ENCODE measurements at regions not wholly inside any gene's neighbourhood (a gene's known extent, or its start where the extent isn't known, plus 50 kb on each side); places are given as distances from the start of the nearest gene placed in this dataset.

DNA sequence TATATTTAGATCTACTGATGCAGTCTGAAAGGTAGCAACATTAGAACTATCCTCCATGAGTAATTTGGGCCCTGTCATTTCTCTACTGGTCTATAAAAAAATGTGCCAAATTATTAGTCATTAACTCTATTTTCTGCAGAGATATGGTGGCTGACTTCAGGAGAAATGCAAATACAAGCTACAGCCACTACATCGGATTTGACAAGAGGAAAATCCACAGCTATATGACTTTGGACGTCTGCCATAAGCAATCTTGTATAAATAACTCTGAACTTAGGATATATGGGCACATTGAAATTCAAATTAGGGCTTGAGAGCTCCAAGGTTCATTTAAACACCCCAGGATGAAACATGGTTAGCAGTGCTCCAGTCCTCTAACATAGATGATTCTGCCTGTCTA, 983.0 kb upstream of the LRFN5 start:
- no peak overlapping the region for H2AFZ ChIP-seq
- no peak for DNase-seq (ENCODE audit: low spot score)
- H3K27me3 ChIP-seq (ENCODE audit: insufficient read depth), result no peaks in the 10 kb centered on the region
- TF ChIP-seq JUNB (IDR thresholded peaks at IDR 0.05; ENCODE audit: unreplicated experiment), result no peak
- TF ChIP-seq, protein P1, sequence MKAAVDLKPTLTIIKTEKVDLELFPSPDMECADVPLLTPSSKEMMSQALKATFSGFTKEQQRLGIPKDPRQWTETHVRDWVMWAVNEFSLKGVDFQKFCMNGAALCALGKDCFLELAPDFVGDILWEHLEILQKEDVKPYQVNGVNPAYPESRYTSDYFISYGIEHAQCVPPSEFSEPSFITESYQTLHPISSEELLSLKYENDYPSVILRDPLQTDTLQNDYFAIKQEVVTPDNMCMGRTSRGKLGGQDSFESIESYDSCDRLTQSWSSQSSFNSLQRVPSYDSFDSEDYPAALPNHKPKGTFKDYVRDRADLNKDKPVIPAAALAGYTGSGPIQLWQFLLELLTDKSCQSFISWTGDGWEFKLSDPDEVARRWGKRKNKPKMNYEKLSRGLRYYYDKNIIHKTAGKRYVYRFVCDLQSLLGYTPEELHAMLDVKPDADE (IDR thresholded peaks at IDR 0.05), result no peak
- TF ChIP-seq, protein P2, sequence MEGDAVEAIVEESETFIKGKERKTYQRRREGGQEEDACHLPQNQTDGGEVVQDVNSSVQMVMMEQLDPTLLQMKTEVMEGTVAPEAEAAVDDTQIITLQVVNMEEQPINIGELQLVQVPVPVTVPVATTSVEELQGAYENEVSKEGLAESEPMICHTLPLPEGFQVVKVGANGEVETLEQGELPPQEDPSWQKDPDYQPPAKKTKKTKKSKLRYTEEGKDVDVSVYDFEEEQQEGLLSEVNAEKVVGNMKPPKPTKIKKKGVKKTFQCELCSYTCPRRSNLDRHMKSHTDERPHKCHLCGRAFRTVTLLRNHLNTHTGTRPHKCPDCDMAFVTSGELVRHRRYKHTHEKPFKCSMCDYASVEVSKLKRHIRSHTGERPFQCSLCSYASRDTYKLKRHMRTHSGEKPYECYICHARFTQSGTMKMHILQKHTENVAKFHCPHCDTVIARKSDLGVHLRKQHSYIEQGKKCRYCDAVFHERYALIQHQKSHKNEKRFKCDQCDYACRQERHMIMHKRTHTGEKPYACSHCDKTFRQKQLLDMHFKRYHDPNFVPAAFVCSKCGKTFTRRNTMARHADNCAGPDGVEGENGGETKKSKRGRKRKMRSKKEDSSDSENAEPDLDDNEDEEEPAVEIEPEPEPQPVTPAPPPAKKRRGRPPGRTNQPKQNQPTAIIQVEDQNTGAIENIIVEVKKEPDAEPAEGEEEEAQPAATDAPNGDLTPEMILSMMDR (conservative IDR thresholded peaks at IDR 0.05; ENCODE audit: low read depth in 2 of 2), result no peak
- TF ChIP-seq, protein P3, sequence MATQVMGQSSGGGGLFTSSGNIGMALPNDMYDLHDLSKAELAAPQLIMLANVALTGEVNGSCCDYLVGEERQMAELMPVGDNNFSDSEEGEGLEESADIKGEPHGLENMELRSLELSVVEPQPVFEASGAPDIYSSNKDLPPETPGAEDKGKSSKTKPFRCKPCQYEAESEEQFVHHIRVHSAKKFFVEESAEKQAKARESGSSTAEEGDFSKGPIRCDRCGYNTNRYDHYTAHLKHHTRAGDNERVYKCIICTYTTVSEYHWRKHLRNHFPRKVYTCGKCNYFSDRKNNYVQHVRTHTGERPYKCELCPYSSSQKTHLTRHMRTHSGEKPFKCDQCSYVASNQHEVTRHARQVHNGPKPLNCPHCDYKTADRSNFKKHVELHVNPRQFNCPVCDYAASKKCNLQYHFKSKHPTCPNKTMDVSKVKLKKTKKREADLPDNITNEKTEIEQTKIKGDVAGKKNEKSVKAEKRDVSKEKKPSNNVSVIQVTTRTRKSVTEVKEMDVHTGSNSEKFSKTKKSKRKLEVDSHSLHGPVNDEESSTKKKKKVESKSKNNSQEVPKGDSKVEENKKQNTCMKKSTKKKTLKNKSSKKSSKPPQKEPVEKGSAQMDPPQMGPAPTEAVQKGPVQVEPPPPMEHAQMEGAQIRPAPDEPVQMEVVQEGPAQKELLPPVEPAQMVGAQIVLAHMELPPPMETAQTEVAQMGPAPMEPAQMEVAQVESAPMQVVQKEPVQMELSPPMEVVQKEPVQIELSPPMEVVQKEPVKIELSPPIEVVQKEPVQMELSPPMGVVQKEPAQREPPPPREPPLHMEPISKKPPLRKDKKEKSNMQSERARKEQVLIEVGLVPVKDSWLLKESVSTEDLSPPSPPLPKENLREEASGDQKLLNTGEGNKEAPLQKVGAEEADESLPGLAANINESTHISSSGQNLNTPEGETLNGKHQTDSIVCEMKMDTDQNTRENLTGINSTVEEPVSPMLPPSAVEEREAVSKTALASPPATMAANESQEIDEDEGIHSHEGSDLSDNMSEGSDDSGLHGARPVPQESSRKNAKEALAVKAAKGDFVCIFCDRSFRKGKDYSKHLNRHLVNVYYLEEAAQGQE (IDR thresholded peaks at IDR 0.05; ENCODE audit: unreplicated experiment), result no peak
- no peak for TF ChIP-seq ZNF114 (CRISPR knock-in tag; IDR thresholded peaks at IDR 0.05)
- TF ChIP-seq EZH2phosphoT487 (IDR thresholded peaks at IDR 0.05; ENCODE audit: unreplicated experiment), result no peak
- no peak for TF ChIP-seq STAT1 (IDR thresholded peaks at IDR 0.05; ENCODE audit: unreplicated experiment)
- no peak for TF ChIP-seq NANOG (IDR thresholded peaks at IDR 0.05; ENCODE audit: borderline replicate concordance)
- no peak for TF ChIP-seq ZNF331 (CRISPR knock-in tag; IDR thresholded peaks at IDR 0.05; ENCODE audit: low read depth)
- no peak for TF ChIP-seq EZH2 (IDR thresholded peaks at IDR 0.05; ENCODE audit: low read depth, unreplicated experiment)
- TF ChIP-seq, protein P4, sequence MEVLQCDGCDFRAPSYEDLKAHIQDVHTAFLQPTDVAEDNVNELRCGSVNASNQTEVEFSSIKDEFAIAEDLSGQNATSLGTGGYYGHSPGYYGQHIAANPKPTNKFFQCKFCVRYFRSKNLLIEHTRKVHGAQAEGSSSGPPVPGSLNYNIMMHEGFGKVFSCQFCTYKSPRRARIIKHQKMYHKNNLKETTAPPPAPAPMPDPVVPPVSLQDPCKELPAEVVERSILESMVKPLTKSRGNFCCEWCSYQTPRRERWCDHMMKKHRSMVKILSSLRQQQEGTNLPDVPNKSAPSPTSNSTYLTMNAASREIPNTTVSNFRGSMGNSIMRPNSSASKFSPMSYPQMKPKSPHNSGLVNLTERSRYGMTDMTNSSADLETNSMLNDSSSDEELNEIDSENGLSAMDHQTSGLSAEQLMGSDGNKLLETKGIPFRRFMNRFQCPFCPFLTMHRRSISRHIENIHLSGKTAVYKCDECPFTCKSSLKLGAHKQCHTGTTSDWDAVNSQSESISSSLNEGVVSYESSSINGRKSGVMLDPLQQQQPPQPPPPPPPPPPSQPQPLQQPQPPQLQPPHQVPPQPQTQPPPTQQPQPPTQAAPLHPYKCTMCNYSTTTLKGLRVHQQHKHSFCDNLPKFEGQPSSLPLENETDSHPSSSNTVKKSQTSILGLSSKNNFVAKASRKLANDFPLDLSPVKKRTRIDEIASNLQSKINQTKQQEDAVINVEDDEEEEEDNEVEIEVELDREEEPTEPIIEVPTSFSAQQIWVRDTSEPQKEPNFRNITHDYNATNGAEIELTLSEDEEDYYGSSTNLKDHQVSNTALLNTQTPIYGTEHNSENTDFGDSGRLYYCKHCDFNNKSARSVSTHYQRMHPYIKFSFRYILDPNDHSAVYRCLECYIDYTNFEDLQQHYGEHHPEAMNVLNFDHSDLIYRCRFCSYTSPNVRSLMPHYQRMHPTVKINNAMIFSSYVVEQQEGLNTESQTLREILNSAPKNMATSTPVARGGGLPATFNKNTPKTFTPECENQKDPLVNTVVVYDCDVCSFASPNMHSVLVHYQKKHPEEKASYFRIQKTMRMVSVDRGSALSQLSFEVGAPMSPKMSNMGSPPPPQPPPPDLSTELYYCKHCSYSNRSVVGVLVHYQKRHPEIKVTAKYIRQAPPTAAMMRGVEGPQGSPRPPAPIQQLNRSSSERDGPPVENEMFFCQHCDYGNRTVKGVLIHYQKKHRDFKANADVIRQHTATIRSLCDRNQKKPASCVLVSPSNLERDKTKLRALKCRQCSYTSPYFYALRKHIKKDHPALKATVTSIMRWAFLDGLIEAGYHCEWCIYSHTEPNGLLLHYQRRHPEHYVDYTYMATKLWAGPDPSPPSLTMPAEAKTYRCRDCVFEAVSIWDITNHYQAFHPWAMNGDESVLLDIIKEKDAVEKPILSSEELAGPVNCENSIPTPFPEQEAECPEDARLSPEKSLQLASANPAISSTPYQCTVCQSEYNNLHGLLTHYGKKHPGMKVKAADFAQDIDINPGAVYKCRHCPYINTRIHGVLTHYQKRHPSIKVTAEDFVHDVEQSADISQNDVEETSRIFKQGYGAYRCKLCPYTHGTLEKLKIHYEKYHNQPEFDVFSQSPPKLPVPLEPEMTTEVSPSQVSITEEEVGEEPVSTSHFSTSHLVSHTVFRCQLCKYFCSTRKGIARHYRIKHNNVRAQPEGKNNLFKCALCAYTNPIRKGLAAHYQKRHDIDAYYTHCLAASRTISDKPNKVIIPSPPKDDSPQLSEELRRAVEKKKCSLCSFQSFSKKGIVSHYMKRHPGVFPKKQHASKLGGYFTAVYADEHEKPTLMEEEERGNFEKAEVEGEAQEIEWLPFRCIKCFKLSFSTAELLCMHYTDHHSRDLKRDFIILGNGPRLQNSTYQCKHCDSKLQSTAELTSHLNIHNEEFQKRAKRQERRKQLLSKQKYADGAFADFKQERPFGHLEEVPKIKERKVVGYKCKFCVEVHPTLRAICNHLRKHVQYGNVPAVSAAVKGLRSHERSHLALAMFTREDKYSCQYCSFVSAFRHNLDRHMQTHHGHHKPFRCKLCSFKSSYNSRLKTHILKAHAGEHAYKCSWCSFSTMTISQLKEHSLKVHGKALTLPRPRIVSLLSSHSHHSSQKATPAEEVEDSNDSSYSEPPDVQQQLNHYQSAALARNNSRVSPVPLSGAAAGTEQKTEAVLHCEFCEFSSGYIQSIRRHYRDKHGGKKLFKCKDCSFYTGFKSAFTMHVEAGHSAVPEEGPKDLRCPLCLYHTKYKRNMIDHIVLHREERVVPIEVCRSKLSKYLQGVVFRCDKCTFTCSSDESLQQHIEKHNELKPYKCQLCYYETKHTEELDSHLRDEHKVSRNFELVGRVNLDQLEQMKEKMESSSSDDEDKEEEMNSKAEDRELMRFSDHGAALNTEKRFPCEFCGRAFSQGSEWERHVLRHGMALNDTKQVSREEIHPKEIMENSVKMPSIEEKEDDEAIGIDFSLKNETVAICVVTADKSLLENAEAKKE (CRISPR knock-in tag; IDR thresholded peaks at IDR 0.05), result no peak
- no peak for TF ChIP-seq CREB1 (CRISPR knock-in tag; IDR thresholded peaks at IDR 0.05; ENCODE audit: low read depth)
- no peak for TF ChIP-seq POLR2AphosphoS5 (IDR thresholded peaks at IDR 0.05; ENCODE audit: low read depth)
- Mint-ChIP-seq H3K27me3 (ENCODE audit: insufficient read depth, low read depth, poor library complexity) (no peaks in the 10 kb centered on the region), H3K27ac (no peak overlapping the region), H3K9me3 (peaks cover 4% of the 10 kb centered on the region; the same call in 1 of the 3 replicates), H3K36me3 (ENCODE audit: low read depth) (no peaks in the 10 kb centered on the region; the same call in 2 of the 3 replicates), H3K4me3 (no peak overlapping the region), H3K4me1 (peaks cover under 1% of the 10 kb centered on the region; the same call in 2 of the 3 replicates)
- H3K4me3 ChIP-seq, result no peak overlapping the region
- peaks cover 3% of the 10 kb centered on the region for H3K4me1 ChIP-seq (ENCODE audit: insufficient read depth)
- H3K27ac ChIP-seq (ENCODE audit: low read depth), result no peak overlapping the region
- H3F3A ChIP-seq (replicated peaks; ENCODE audit: low read depth), result no peaks in the 10 kb centered on the region
- no peaks in the 10 kb centered on the region for H4K20me1 ChIP-seq (replicated peaks; ENCODE audit: insufficient read depth)
- no peaks in the 10 kb centered on the region for H3K79me2 ChIP-seq (replicated peaks; ENCODE audit: insufficient read depth)
- ATAC-seq, result no peak
- H3K36me3 ChIP-seq (ENCODE audit: insufficient read depth), result no peaks in the 10 kb centered on the region
- no peak overlapping the region for H3K4me2 ChIP-seq
- 0 out of 2 replicates have a peak, but pooled peaks cover 1% of the 10 kb centered on the region for H3K9me2 ChIP-seq (ENCODE audit: insufficient read depth)

All from GM23338 (cell line).